GM18499 (cell line): ENCODE measurements at regions not wholly inside any gene's neighbourhood (a gene's known extent, or its start where the extent isn't known, plus 50 kb on each side); places are given as distances from the start of the nearest gene placed in this dataset.

ENCODE experiments used
- ATAC-seq: cut with Tn5 transposase; IDR thresholded peaks from one replicate; pipeline ENCODE4 v1.9.1; 2021; ENCODE audit warnings: moderate number of reproducible peaks; ENCODE audit not compliant: insufficient read depth, unreplicated experiment

DNA sequence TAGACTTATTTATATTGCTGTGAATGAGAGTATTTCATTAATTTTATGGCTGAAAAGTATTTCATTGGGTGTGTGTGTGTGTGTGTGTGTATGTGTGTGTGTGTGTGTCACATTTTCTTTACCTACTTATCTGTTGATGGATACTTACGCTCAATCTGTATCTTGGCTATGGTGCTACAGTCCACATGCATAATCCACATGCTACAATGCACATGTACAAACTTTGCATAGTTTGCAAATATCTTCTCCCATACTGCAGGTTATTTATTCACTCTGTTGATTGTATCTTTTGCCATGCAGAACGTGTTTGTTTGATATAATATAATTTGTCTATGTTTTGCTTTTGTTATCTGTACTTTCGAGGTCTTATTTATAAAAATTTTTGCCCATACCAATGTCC, 167.8 kb downstream of the RAB28 start:
- no peak for ATAC-seq

DNA sequence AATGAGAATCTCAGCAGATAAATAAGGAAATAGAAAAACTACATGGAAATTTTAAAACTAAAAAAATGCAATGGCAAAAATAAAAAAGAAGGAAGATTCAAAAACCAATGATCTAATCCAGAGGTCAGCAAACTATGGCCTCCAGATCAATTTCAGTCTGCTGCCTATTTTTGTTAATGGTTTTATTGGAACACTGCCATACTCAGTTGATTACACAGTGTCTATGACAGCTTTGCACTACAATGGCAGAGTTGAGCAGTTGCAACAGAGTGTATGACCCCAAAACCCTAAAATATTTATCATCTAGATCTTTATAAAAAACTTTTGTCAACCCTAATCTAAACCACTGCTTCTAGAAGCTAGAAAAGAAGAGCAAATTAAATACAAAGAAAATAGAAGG, 170.3 kb downstream of the RAB28 start:
- no peak for ATAC-seq

DNA sequence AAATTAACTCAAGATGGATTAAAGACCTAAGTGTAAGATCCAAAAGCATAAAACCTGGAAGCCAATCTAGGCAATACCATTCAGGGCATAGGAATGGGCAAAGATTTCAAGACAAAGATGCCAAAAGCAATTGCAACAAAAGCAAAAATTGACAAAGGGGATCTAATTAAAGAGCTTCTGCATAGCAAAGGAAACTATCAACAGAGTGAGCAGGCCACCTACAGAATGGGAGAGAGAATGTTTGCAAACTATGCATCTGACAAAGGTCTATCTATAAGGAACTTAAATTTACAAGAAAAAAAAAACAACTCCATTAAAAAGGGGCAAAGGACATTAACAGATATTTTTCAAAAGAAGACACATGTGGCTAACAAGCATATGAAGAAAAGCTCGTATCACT, 171.9 kb downstream of the RAB28 start:
- ATAC-seq, result no peak

DNA sequence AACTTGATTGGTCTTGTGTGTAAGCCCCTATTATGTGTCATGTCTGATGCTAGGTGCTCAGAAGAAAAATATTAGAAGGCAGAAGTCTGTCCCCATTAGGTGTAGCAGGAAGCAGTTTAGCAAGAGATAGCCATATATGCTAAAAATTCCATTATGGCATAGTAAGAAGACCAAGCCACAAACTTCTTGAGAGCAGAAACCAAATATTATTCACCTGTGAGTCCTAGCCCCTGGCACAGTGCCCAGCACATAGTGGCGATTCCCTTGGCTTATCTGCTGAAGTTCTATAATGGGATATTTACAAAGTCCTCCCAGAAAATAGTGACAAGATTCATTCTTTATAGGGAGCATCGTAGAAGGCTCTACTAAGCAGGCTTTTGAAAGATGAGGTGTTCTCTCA, 174.4 kb downstream of the RAB28 start:
- no peak for ATAC-seq

DNA sequence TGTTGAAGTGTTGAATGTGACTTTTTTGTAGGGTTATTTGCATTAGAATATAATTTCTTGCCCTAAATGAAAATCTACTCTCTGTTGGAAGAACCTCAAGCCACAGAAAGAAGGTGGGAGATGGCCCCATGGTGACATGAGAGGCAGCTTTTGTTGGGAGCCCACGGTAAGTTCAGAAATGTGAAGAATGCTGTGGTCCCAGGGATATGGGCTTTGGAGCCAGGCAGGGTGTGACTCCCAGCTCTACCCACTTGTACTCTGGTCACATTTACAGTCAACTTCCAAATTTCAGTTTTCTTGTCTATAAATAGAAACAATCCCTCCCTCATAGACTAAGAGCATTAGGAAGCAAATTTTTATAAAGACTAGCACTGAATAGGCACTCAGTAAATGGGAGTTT, 177.8 kb downstream of the RAB28 start:
- no peak for ATAC-seq

DNA sequence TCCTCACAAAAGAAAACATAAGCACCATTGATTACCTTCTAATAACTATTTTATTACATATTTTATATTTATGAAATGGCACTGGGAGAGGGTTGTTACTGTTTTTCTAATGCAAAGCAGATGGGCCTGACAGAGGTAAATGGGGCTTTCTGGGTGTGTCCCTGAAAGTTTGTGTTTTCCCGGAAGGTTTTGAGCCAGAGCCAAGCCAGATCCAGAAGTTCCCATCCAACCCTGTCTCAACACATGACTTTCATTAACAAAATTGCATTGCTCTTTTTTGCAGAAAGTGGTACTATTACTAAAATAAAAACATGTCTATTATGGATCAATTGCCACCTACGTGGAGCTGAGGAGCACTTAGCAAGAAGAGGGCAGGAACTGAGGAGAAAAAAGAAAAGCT, 181.3 kb downstream of the RAB28 start:
- no peak for ATAC-seq

DNA sequence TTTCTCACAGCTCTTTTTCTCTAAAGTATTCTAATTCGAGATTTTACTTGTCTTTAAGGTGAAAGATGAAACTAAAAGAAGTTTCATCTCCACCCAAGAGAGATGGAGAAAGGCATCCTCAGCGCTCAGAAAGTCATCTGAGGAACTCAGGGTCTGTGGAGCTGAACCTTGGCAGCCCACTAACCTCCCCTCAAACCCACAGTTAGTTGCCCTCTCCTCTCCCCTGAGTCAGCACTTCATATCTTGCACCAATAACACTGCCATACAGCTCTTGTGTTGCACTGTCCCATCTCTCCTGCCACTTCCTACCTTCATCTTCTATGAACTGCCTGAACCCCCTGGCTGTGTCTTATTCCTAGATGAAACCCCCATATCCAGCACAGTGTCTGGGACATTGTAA, 184.8 kb downstream of the RAB28 start:
- ATAC-seq, result no peak

DNA sequence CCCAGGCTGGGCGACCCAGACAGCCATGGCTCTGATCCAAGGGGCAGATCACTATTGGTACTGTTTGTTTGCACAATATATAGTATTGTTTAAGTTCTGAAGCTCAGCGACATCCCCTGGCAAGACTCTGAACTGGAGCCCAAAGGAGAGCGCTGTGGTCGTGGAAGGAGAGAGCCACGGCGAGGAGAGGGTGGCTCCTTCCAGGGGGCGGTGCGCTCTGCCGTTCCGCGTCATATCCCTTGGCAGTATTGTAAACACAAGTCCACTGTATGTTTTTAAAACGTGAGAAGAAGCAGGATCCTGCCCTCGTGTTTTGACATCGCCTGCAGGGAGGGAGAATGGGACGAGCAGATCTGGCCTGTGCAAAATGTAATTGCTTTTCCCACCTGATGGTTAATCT, 185.5 kb downstream of the RAB28 start:
- ATAC-seq, result no peak

DNA sequence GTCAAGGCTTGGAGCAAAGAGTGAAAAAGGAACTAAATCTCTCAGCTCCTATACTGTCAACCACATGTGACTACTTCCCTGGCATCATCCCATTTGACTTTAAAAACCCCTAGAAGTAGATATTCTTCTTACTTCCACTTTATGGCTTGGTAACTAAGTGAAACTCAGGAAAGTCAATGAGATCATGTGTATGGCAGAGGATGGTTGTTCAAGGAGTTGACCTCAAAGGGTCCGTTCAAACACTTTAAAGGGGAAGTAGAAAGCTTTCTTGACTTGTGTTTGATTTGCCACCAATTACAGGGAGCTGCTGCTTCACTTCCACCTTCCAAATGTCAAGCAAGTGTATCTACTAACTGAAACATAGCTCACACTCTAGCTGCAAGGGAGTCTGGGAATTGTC, 187.2 kb downstream of the RAB28 start:
- ATAC-seq, result no peak

DNA sequence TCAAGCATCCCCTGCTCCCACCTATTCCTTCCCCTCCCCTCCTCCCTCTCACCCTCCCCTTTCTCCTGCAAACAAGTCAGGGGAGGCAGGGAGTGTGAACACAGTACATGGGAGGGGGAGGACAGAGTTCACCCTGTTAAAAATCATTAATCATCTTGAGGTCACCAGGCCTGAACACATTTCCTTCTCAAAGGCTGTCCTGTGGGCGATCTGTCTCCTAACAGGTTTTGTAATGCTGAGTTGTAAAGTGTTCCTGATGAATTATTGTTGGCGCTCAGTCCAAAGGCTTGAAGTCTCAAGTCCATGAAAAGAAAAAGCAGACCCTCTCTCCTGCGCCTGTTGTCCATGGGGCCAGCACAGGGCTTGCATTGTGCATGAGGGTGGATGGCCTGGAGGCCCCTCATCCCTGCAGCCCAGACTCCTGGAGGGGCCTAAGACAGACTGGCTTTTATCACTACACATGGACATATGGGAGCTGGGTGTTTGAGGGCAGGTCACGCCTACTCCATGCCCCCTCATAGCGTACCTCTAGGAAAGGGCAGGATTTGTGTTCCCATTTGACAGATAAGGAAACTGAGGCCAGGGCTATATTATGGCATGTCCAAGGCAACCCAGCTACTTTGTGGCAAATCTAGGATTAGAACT, 189.1 kb downstream of the RAB28 start:
- no peak for ATAC-seq

DNA sequence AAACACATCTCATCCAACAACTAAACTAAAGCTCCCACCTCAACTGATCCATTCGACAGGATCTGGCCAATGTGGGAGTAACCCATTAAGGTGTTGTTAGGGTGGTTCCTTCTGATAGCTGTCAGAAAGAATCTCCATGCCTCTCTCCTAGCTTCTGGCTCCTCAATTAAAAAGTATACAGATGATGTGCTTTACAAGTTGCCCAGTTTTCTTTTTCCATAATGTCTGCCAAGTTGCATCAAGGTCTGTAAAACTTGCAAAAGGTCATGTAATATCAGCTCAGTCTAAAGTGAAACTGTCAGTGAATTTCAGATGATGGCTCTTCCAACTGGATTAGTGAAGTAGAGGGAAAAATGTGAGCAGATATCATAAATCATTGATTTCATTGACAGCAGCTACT, 191.8 kb downstream of the RAB28 start:
- no peak for ATAC-seq

DNA sequence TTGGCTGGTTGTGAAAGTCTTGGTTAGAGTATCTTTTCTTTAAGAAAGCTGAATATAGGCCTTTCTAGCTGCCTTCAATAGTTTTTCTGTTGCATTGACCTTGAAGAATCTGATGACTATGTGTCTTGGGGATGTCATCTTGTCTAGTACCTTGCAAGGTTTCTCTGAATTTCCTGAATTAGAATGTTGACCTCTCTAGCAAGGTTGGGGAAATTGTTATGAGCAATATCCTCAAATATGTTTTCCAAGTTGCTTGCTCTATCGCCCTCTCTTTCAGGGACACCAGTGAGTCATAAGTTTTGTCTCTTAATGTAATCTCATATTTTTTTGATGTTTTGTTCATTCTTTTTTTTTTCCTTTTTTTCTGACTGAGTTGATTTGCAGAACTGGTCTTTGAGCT, 194.7 kb downstream of the RAB28 start:
- ATAC-seq, result no peak

DNA sequence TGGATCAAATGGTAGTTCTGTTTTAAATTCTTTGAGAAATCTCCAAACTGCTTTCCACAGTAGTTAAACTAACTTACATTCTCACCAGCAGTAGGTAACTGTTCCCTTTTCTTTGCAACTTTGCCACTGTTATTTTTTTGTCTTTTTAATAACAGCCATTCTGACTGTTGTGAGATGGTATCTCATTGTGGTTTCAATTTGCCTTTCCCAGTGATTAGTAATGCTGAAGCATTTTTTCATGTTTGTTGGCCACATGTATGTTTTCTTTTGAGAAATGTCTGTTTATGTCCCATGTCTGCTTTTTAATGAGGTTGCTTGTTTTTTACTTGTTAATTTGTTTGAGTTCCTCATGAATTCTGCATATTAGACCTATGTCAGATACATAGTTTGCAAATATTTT, 198.8 kb downstream of the RAB28 start:
- ATAC-seq, result no peak

DNA sequence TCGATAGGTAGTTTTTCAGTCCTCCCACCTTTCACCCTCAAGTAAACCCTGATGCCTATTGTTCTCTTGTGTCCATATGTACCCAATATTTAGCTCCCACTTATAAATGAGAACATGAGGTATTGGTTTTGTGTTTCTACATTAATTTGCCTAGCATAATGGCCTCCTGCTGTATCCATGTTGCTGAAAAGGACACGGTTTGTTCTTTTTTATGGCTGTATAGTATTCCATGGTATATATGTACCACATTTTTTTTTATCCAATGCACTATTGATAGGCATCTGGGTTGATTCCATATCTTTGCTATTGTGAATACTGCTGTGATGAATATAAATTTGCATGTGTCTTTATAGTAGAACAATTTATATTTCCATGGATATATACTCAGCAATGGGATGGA, 199.2 kb downstream of the RAB28 start:
- ATAC-seq, result no peak

DNA sequence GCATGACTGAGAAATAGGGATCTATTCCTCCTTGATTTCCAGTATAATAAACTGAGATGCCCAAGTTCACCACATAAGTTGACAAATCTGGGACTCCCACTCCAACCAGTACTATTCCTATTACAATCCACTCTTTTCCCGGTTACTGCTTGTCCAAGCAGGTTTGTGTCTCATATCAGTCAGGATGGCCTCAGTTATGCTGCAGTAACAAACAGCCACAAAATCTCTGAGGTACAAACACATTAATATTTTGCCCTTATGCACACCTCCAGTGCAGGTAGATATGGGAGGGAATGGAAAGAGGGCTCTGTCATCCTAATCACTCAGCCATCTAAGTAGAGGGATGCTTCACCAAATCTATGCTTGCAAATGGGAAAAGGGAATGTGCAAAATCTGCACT, 207.8 kb downstream of the RAB28 start:
- no peak for ATAC-seq

DNA sequence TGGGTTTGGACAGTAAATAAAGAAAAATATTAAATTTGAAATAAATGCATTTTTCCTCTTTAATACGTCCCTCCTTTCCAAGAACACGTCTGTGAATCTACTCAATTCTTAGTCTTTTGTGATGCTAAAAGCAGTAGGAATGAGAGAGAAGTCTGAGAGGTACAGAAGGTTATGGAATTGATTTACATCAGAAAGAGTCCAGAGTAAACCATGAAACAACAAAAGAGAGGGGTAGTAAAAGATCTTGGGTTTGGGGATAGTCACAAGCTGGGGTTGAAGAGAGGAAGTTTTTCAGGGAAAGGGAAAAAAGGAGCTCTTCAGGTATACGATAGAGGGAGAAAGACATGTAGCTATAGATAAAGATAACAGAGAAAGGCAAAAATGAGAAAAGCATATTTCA, 215.4 kb downstream of the RAB28 start:
- ATAC-seq, result no peak

DNA sequence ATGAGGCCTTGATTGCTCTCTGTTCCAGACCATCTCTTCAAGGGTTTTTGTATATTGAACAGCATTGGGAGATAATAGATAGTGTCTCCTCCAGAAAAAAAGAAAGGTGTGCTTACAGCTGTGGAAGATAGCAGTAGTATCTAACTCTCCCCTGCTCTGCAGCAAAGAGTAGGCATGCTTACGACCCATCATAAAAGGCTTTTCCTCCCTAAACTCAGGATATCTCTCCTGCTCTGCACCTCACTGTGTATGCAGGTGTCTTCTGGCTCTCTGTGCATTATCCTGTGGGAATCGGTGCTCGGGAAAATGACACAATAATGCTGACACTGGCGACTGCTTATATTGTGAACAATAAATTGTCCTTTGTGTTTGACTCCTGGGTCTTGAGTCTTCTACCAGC, 216.0 kb downstream of the RAB28 start:
- no peak for ATAC-seq

DNA sequence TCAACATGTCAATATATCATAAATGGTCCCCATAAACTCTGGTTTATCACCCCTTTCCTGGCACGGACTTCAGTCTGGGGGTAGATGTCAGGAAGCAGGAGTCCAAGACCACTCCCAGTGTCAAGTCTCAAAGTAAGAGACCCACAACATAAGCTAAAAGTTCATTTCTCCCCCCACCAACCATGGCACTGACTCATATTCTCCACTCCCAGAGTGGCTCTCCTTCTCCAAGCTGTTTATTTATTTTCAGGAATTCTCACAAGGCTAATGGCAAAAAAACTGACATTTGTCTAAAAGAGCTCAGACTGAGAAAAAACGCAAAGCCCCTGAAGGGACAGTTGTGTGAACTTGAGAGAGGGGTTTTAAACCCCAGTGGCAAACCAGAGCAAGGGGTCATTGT, 217.0 kb downstream of the RAB28 start:
- no peak for ATAC-seq

DNA sequence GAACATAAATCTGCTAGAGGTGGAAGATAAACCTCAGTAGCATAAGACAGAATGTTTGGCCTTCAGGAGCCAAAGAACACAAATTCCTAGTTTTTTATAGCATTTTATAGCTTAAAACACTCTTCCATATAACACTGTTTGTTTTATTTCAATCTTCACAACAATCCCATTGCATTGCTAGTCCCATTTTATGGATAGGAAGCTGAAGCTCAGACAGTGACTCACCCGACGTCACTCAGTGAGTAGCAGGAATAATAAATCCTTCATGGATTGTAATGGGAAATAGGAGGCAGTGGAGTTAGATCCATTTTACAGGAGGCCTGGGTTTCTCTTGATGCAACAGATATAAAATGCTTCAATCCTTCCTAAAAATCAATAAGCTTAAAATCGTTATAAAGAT, 217.5 kb downstream of the RAB28 start:
- no peak for ATAC-seq

DNA sequence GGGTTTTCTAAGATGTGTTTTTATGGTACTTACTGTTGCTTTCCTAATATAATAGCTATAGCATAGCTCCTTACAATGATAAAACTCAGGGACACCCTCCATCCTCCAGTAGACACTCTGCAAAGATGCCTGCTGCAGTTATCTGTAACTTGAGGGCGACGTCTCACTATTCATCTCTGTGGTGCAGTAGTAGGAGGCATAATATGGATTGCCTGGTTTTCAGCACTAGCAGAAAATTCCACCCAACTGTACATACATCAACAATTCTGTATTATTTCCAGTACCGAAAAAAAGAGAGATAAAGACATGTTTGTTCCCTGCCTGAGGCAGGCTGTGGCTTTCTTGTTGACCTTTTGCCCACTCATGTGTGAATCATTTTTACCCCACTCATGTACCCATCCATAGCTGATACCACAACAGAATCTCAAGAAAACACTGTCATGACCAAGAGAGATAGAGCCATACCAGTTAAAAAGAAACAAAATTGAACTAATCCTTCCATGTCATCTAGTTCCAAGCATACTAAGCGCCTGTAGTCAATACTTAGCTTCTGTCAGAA, 220.1 kb downstream of the RAB28 start:
- no peak for ATAC-seq

DNA sequence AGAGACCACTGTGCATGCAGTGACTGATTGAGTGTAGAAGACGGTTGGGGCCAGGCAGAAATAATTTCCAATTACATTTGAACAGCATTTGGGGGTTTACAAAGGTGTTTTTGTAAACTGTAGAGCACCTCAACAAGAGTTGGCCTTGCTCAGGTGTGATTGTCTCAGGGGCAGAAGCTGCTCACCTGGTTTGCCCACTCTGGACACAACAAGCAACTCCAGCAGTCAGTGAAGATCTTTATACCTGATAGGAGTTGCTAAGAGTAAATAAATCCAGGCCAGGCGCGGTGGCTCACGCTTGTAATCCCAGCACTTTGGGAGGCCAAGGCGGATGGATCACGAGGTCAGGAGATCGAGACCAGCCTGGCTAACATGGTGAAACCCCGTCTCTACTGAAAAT, 221.3 kb downstream of the RAB28 start:
- no peak for ATAC-seq

DNA sequence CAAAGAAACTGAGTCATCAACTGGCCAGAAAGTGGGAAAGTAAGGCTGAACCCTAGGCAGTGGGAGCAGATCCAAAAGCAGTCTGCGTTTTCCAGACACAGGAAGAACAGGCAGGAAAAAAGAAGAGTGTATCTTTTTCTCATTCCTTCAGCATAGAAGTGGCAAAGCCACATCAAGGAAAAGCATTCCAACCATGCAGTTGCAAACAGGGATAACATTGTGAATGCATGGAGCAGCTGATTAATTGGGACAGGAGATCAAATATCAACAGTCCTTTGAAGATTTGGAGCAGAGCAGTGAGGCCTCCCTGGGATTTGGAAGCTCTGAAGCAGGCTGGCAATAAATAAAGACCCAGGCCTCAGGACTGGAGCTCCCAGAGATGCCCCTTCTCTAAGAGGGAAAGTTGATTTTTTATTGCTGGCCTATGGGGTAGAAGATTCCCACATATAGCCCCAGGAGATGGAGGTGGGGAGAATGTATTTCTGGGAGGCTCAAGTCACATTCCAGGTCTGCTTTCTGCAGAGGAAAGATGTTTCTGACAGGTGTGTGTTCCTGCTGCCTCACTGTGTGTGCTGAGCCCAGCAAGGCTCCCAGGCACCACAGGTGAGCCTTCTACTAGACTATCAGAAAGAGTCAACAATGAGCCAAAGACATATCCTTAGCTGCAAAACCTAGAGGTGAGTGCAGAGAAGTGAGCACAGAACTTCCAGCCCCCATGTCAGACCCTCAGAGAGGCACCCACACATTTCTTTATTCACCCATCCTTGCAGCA, 222.5 kb downstream of the RAB28 start:
- no peak for ATAC-seq
